KMS-11 (cell line): ENCODE measurements at regions not wholly inside any gene's neighbourhood (a gene's known extent, or its start where the extent isn't known, plus 50 kb on each side); places are given as distances from the start of the nearest gene placed in this dataset.

ENCODE experiments used
- H2AFZ ChIP-seq: fragments of 200-600 bp; sonication (generic); 2 replicates; pipeline ENCODE4 v1.6.1; 2016; ENCODE audit warnings: antibody characterized with exemption, mixed run types, low read depth
- H3K27ac ChIP-seq: fragments of 200-600 bp; sonication (generic); 2 replicates; pipeline ENCODE4 v1.6.1; 2016; ENCODE audit warnings: mild to moderate bottlenecking, mixed run types
- H3K27me3 ChIP-seq: fragments of 200-600 bp; sonication (generic); 2 replicates; pipeline ENCODE4 v1.6.1; 2017; ENCODE audit warnings: mild to moderate bottlenecking, low read depth, mixed run types, moderate library complexity; ENCODE audit not compliant: insufficient read depth
- H3K36me3 ChIP-seq: fragments of 200-600 bp; sonication (generic); 2 replicates; pipeline ENCODE4 v1.6.1; 2017; ENCODE audit warnings: mild to moderate bottlenecking, mixed run types; ENCODE audit not compliant: insufficient read depth
- H3K4me1 ChIP-seq: fragments of 200-600 bp; sonication (generic); 2 replicates; pipeline ENCODE4 v1.6.1; 2016; ENCODE audit warnings: mild to moderate bottlenecking, low read depth, mixed run types; ENCODE audit not compliant: poor library complexity, severe bottlenecking
- H3K4me2 ChIP-seq: fragments of 200-600 bp; sonication (generic); 2 replicates; pipeline ENCODE4 v1.7.0; 2016; ENCODE audit warnings: mild to moderate bottlenecking, mixed run types
- H3K4me3 ChIP-seq: fragments of 200-600 bp; sonication (generic); IDR thresholded peaks from 2 replicates; pipeline ENCODE4 v1.6.1; 2017; ENCODE audit warnings: low read depth, low read length, mixed read lengths; ENCODE audit not compliant: insufficient read depth
- H3K79me2 ChIP-seq: fragments of 200-600 bp; sonication (generic); 2 replicates; pipeline ENCODE4 v1.6.1; 2016; ENCODE audit warnings: low read depth, mixed run types; ENCODE audit not compliant: insufficient read depth
- H3K9ac ChIP-seq: fragments of 200-600 bp; sonication (generic); 2 replicates; pipeline ENCODE4 v1.6.1; 2016; ENCODE audit warnings: mild to moderate bottlenecking, mixed run types
- H4K20me1 ChIP-seq: fragments of 200-600 bp; sonication (generic); 2 replicates; pipeline ENCODE4 v1.6.1; 2016; ENCODE audit warnings: mild to moderate bottlenecking, mixed run types; ENCODE audit not compliant: insufficient read depth
- TF ChIP-seq, protein P1 (sequence below): fragments of 200-600 bp; sonication (generic); conservative IDR thresholded peaks from 2 replicates; pipeline ENCODE4 v1.6.1; 2017; ENCODE audit warnings: low read depth, mild to moderate bottlenecking, antibody characterized with exemption, low read length, moderate library complexity, mixed read lengths

DNA sequence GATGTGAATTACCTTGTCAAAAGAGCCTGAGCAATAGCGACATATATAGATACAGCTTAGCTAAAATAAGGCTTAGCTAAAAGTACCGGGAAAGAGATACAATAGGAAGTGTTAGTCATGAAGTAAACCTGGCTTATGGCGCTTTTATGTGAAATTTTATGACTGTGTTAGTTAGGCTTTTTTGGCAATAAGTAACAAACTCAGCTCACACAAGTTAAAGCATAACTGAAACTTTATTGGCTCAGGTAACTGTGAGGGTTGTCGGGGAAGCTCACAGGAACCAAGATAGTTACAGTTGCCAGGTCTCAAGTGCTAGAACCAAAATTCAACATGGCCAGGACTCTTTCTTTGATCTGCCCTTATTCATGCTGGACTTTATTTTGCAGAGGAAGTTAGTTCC is 925.0 kb upstream of the GYPC start:
- H2AFZ ChIP-seq, result no peak overlapping the region
- no peak overlapping the region for H3K9ac ChIP-seq
- no peak overlapping the region for H3K27ac ChIP-seq
- H3K36me3 ChIP-seq, result no peaks in the 10 kb centered on the region
- no peak overlapping the region for H3K4me2 ChIP-seq
- TF ChIP-seq, protein P1, sequence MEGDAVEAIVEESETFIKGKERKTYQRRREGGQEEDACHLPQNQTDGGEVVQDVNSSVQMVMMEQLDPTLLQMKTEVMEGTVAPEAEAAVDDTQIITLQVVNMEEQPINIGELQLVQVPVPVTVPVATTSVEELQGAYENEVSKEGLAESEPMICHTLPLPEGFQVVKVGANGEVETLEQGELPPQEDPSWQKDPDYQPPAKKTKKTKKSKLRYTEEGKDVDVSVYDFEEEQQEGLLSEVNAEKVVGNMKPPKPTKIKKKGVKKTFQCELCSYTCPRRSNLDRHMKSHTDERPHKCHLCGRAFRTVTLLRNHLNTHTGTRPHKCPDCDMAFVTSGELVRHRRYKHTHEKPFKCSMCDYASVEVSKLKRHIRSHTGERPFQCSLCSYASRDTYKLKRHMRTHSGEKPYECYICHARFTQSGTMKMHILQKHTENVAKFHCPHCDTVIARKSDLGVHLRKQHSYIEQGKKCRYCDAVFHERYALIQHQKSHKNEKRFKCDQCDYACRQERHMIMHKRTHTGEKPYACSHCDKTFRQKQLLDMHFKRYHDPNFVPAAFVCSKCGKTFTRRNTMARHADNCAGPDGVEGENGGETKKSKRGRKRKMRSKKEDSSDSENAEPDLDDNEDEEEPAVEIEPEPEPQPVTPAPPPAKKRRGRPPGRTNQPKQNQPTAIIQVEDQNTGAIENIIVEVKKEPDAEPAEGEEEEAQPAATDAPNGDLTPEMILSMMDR, result no peak
- no peaks in the 10 kb centered on the region for H3K4me1 ChIP-seq
- H4K20me1 ChIP-seq, result no peaks in the 10 kb centered on the region
- no peak overlapping the region for H3K4me3 ChIP-seq
- H3K79me2 ChIP-seq, result no peaks in the 10 kb centered on the region
- no peaks in the 10 kb centered on the region for H3K27me3 ChIP-seq

DNA sequence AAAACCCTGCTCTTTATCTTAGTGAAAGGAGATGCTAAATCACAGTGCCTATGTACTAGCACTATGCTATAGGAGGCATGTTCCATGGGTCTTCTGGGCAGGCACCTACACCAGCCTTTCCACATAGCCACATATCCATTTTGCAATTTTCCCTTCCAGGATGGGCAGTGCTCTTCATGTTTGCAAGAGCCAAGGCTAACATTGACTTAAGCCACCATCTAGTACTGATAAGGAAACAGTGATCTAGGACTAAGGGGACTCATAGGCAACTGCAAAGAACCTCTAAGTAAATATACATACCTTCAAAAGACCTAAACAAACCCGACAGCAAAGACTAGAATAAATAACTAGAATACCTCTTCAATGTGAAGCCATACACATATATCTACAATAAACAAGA is 919.7 kb upstream of the GYPC start:
- H2AFZ ChIP-seq, result no peak overlapping the region
- no peaks in the 10 kb centered on the region for H4K20me1 ChIP-seq
- H3K27ac ChIP-seq, result no peak overlapping the region
- H3K4me1 ChIP-seq, result no peaks in the 10 kb centered on the region
- H3K27me3 ChIP-seq, result no peaks in the 10 kb centered on the region
- no peak overlapping the region for H3K9ac ChIP-seq
- H3K4me2 ChIP-seq, result no peak overlapping the region
- H3K36me3 ChIP-seq, result no peaks in the 10 kb centered on the region
- TF ChIP-seq, protein P1, result no peak
- H3K79me2 ChIP-seq, result no peaks in the 10 kb centered on the region
- no peak overlapping the region for H3K4me3 ChIP-seq

DNA sequence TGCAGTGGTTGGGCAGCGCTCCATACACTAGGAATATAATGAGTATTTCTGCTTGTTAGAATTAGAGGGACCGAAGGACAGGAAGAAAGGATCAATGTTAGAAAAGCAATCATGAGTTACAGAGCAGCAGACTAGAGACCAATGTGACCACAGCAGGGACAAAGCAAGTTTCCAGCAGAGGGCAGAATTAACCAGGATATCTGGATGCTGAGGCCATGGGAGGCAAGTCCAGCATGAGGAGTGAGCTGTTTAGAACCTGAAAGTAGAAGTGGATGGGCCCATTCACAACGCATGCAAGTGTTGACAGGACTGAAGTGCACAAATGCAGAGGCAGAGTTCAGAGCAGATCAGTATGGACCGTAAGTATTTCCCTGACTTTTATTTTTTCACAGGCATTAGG is 910.4 kb upstream of the GYPC start:
- Histone ChIP-seq H3K79me2 (no peaks in the 10 kb centered on the region), H3K4me3 (no peak overlapping the region), H3K4me2 (no peak overlapping the region), H3K4me1 (no peaks in the 10 kb centered on the region), H3K36me3 (no peaks in the 10 kb centered on the region), H3K27ac (no peak overlapping the region), H3K9ac (no peak overlapping the region), H2AFZ (no peak overlapping the region), H4K20me1 (no peaks in the 10 kb centered on the region), H3K27me3 (no peaks in the 10 kb centered on the region)
- TF ChIP-seq, protein P1, result no peak

DNA sequence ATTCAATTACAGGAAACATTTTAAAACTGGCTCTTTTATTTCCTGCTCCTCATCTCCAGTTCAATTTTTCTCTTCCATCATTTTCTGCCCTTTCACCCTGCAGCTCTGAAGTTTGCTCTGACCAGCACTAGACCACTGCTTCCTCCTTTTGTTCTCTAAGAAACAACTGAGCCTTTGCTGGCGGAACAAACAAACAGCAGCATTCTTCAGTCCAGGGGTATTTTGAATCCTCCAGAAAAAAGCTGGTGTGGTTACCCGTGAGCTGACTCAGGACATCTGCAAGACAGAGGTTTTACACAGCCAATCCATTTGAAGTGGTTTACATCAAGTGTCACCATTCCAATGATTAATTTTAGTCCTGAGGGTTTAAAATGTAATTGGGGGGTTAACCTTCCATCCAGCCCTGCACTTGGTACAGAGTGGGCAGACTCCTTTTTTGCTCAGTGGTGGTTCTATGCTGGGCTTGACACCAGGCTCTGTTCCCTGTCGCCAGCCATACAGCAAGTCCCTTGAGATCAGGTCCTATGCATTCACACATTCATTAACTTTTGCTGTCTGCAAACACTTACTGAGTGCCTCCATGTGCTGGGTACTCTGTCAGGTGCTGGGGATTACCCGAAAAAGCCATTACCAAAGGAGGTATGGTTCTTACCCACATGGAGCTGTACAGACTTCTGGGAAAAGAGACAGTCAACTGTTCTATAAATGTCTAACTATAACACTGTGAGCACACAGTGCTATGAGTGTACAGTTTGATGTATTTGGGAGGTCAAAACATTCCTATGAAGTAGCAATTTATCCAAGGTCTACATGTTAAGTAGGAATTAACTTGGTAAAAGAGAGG is 909.4 kb upstream of the GYPC start:
- H3K79me2 ChIP-seq, result no peaks in the 10 kb centered on the region
- TF ChIP-seq, protein P1, result no peak
- no peaks in the 10 kb centered on the region for H3K27me3 ChIP-seq
- no peaks in the 10 kb centered on the region for H4K20me1 ChIP-seq
- no peak overlapping the region for H3K27ac ChIP-seq
- H3K4me2 ChIP-seq, result no peak overlapping the region
- no peak overlapping the region for H3K4me3 ChIP-seq
- no peaks in the 10 kb centered on the region for H3K36me3 ChIP-seq
- H3K9ac ChIP-seq, result no peak overlapping the region
- H2AFZ ChIP-seq, result no peak overlapping the region
- no peaks in the 10 kb centered on the region for H3K4me1 ChIP-seq
